Lung (tissue), 11 donors: ENCODE measurements at regions not wholly inside any gene's neighbourhood (a gene's known extent, or its start where the extent isn't known, plus 50 kb on each side); places are given as distances from the start of the nearest gene placed in this dataset.

Experiments used
- ATAC-seq: fragments of 200-7000 bp; cut with Tn5 transposase; one replicate; pipeline ENCODE4 v1.9.1; 2020; ENCODE audit warnings: moderate number of reproducible peaks; ENCODE audit not compliant: insufficient read depth, low FRiP score
- DNase-seq, 3 donors: peaks; one replicate each; pipeline ENCODE4 v3.0.0-alpha.2; 2013 to 2017
- H3K27ac ChIP-seq, 2 donors: one replicate each; pipeline ENCODE4 v1.5.1; 2013; ENCODE audit warnings: mild to moderate bottlenecking in 2 of 2, moderate library complexity in 2 of 2, control low read depth in 1 of 2, inconsistent platforms in 1 of 2, low read depth in 1 of 2, low read length in 1 of 2
- H3K27me3 ChIP-seq, 3 donors: one replicate each; pipeline ENCODE4 v1.5.1; 2013; ENCODE audit warnings: low read length in 2 of 3; ENCODE audit not compliant: control insufficient read depth in 3 of 3, insufficient read depth in 3 of 3
- H3K36me3 ChIP-seq, 4 donors: one replicate each; pipeline ENCODE4 v1.5.1; 2013; ENCODE audit warnings: low read length in 4 of 4, mild to moderate bottlenecking in 1 of 4, moderate library complexity in 1 of 4; ENCODE audit not compliant: control insufficient read depth in 4 of 4, insufficient read depth in 4 of 4
- H3K4me1 ChIP-seq, 5 donors: one replicate each; pipeline ENCODE4 v1.5.1; 2013; ENCODE audit warnings: low read length in 5 of 5, mild to moderate bottlenecking in 2 of 5, moderate library complexity in 1 of 5; ENCODE audit not compliant: control insufficient read depth in 5 of 5, insufficient read depth in 5 of 5
- H3K4me3 ChIP-seq: one replicate; pipeline ENCODE4 v1.5.1; 2013; ENCODE audit warnings: mild to moderate bottlenecking, control low read depth, moderate library complexity
- H3K9ac ChIP-seq, 2 donors: one replicate each; pipeline ENCODE4 v1.5.1; 2013; ENCODE audit warnings: low read length in 2 of 2, control low read depth in 1 of 2; ENCODE audit not compliant: insufficient read depth in 1 of 2
- H3K9me3 ChIP-seq, 4 donors: one replicate each; pipeline ENCODE4 v1.5.1; 2013; ENCODE audit warnings: low read length in 3 of 4, mild to moderate bottlenecking in 1 of 4, moderate library complexity in 1 of 4; ENCODE audit not compliant: control insufficient read depth in 4 of 4, insufficient read depth in 3 of 4
- WGBS, 2 donors: extraction: QIAGEN DNeasy Blood & Tissue Kit; methylation state at CpG; one replicate each; pipeline ENCODE4 v1.1.7; 2013; 5-methylcytosine and 5-hydroxymethylcytosine counted together
- TF ChIP-seq, protein P1 (sequence below): IDR thresholded peaks from 2 replicates; pipeline ENCODE4 v1.5.1; 2012; ENCODE audit warnings: mild to moderate bottlenecking; ENCODE audit errors: control extremely low read depth, extremely low read depth
- donor health status: control.
- donor health status: control.
- donor health status: Bipolar disorder and iron deficiency.
- donor health status: healthy.
- donor health status: DM: yes; HTN: yes; CAD: no.

DNA sequence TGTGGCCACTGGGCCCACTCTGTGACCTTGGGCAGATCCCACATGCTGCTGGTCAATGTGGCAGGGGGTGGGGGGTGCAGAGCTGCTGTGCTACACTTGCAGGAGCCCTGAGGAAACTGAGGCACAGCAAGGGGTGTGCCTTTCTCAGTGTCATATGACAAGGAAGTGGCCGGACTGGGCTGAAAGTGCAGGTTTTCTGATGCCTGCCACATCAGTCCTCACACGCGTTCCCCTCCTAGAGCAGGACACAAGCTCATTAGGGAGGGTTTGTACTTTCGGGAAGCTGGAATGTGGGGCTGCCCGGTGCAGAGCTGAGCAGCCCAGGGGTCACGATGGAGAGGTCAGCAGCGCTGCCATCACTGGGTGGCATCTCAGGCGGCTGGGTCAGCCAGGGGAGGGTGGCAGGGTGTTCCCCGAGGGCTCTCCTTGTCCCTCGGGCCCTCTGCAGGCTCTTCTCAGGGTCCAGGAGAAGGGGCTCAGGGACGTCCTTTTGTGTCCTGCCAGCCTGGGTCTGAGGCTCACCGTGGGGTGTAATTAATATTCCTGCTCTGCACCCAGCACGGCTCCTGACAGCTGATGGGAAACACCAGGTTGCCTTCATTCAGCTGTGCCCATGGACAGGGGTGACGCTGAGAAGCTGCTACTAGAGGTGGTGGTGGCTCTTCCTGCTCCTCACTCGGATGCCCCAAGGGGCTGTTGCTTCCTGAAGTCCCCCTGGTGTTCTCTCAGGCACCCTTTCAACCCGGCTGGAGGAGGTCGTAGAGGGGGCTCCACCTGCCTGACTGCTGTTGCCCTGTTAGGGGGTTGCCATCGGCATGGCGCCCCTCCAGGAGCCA is 62.1 kb upstream of the HDAC4 start:
- no peak overlapping the region for H3K27ac ChIP-seq
- H3K9me3 ChIP-seq = peaks cover 0 to 2% (median 0%) of the 10 kb centered on the region in 4 donors
- H3K36me3 ChIP-seq = no peaks in the 10 kb centered on the region
- ATAC-seq (no peak), DNase-seq (no peak)
- no peak overlapping the region for H3K4me3 ChIP-seq
- 85 to 92% methylated on average over 19 of the region's 19 CpGs for WGBS, 2 donors
- no peaks in the 10 kb centered on the region for H3K27me3 ChIP-seq
- H3K4me1 ChIP-seq = peaks cover 0 to 7% (median 0%) of the 10 kb centered on the region in 5 donors
- TF ChIP-seq, protein P1, sequence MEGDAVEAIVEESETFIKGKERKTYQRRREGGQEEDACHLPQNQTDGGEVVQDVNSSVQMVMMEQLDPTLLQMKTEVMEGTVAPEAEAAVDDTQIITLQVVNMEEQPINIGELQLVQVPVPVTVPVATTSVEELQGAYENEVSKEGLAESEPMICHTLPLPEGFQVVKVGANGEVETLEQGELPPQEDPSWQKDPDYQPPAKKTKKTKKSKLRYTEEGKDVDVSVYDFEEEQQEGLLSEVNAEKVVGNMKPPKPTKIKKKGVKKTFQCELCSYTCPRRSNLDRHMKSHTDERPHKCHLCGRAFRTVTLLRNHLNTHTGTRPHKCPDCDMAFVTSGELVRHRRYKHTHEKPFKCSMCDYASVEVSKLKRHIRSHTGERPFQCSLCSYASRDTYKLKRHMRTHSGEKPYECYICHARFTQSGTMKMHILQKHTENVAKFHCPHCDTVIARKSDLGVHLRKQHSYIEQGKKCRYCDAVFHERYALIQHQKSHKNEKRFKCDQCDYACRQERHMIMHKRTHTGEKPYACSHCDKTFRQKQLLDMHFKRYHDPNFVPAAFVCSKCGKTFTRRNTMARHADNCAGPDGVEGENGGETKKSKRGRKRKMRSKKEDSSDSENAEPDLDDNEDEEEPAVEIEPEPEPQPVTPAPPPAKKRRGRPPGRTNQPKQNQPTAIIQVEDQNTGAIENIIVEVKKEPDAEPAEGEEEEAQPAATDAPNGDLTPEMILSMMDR = no peak
- H3K9ac ChIP-seq = no peak overlapping the region

DNA sequence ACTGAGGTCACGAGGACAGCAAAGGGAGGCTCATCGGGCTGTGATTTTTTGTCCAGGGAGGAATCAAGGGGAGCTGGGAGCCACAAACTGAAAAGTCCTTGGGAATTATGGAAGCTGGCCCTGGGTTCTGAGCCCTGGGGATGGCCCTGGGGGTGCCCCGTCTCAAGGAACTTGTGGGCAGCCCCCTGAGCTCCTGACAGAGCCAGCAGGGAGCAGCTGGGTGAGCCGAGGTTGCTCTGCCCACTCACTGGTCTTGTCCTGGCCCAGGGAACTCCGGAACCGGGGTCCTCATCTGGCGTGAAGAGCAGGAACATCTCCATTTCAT is 61.3 kb upstream of the HDAC4 start:
- H3K4me1 ChIP-seq = peaks cover 0 to 7% (median 0%) of the 10 kb centered on the region in 5 donors
- H3K27me3 ChIP-seq = no peaks in the 10 kb centered on the region
- 95 to 97% methylated on average over 7 of the region's 7 CpGs for WGBS, 2 donors
- ATAC-seq (no peak), DNase-seq (no peak)
- H3K9ac ChIP-seq = no peak overlapping the region
- H3K4me3 ChIP-seq = no peak overlapping the region
- H3K36me3 ChIP-seq = no peaks in the 10 kb centered on the region
- no peak overlapping the region for H3K27ac ChIP-seq
- H3K9me3 ChIP-seq = no peaks in the 10 kb centered on the region
- TF ChIP-seq, protein P1 = no peak

GRCh38 chr2:239461291-239462190 is 60.7 kb upstream of the HDAC4 start:
- TF ChIP-seq, protein P1 = no peak
- no peak overlapping the region for H3K4me3 ChIP-seq
- H3K27ac ChIP-seq = no peak overlapping the region
- peaks cover 0 to 7% (median 0%) of the 10 kb centered on the region in 5 donors for H3K4me1 ChIP-seq
- H3K9ac ChIP-seq = no peak overlapping the region
- no peaks in the 10 kb centered on the region for H3K36me3 ChIP-seq
- DNase-seq (no peak), ATAC-seq (no peak)
- no peaks in the 10 kb centered on the region for H3K27me3 ChIP-seq
- no peaks in the 10 kb centered on the region for H3K9me3 ChIP-seq
- WGBS, 2 donors = 91 to 93% methylated on average over 19 of the region's 19 CpGs
